ENCODE measurements at regions not wholly inside any gene's neighbourhood (a gene's known extent, or its start where the extent isn't known, plus 50 kb on each side); places are given as distances from the start of the nearest gene placed in this dataset.

DNA sequence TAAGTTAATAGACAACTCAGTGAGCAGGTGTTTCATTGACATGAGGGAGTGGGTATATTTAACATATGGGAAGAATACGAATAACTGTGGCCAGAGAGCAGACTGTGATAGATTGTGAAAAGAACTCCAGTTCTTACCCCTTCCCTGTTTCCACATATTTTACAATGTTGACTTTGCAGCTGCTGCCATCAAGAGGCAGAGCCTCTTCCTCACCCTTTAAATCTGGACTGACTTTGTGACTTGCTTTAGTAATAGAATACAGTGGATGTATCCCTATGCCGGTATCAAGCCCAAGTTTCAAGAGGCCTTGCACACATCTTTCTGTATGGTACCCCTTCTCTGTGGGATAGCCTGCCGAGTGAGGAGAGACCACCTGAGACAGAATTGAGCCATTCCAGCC, 356.7 kb downstream of the ETNK1 start:
- TF ChIP-seq, protein P1, sequence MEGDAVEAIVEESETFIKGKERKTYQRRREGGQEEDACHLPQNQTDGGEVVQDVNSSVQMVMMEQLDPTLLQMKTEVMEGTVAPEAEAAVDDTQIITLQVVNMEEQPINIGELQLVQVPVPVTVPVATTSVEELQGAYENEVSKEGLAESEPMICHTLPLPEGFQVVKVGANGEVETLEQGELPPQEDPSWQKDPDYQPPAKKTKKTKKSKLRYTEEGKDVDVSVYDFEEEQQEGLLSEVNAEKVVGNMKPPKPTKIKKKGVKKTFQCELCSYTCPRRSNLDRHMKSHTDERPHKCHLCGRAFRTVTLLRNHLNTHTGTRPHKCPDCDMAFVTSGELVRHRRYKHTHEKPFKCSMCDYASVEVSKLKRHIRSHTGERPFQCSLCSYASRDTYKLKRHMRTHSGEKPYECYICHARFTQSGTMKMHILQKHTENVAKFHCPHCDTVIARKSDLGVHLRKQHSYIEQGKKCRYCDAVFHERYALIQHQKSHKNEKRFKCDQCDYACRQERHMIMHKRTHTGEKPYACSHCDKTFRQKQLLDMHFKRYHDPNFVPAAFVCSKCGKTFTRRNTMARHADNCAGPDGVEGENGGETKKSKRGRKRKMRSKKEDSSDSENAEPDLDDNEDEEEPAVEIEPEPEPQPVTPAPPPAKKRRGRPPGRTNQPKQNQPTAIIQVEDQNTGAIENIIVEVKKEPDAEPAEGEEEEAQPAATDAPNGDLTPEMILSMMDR (IDR thresholded peaks at IDR 0.05; ENCODE audit: insufficient read depth, low read length, poor library complexity, severe bottlenecking), result no peak
- TF ChIP-seq EZH2phosphoT487 (conservative IDR thresholded peaks at IDR 0.05; ENCODE audit: low read length), result no peak
